ENCODE measurements at regions not wholly inside any gene's neighbourhood (a gene's known extent, or its start where the extent isn't known, plus 50 kb on each side); places are given as distances from the start of the nearest gene placed in this dataset.

DNA sequence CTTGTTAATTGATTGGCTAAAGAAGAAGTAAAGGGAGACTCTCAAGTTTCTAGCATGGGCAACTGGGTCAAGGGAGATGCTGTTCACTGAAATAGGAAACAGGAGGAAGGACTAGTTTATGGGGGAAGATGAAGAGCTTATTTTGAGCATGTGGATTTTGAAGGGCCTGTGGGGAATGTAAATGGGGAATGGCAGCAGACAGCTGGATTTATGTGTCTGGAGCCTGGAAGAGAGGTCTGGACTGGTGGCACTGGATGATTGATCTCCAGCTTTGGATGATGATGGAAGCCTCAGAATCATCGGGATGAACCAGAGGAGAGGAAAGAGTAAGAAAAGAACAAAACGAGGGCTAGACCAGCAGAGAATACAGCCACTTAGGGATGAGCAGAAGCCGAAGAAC lies 54.9 kb upstream of the ENAH start:
- no peak overlapping the region for H3K4me3 ChIP-seq (ENCODE audit: low read length)
- H3K9me3 ChIP-seq (ENCODE audit: control insufficient read depth, low read depth, low read length), result no peaks in the 10 kb centered on the region

DNA sequence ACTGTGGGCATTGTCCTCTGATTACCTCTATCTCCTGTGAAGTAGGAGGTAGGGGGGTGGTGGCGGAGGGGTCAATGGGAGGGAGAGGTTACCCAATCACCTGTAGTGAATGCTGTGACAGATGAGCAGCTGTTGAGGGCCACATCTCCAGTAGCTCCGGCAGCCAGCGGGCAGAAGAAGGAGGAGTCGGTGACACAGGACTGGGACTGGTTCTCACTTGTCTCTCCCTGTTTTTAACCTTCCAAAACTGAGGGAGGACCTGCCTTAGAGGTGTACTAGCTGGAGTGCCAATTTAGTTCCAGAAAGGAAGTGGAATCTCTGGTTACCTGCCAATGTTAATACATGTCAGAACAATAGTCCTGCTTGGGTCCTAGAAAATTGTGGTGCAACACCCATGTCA lies 56.2 kb upstream of the ENAH start:
- no peak for DNase-seq
- Histone ChIP-seq H3K9me3 (ENCODE audit: control insufficient read depth, low read depth, low read length) (no peaks in the 10 kb centered on the region), H3K36me3 (ENCODE audit: control insufficient read depth, insufficient read depth, low read length) (no peaks in the 10 kb centered on the region), H3K27ac (ENCODE audit: low read length) (no peak overlapping the region), H3K27me3 (ENCODE audit: control insufficient read depth, insufficient read depth, low read length) (no peaks in the 10 kb centered on the region), H3K4me3 (ENCODE audit: low read length) (no peak overlapping the region), H3K4me1 (ENCODE audit: control insufficient read depth, insufficient read depth, low read length) (peaks cover 3% of the 10 kb centered on the region)
- no CpG with 5 or more reads among the region's 4 CpGs for WGBS (ENCODE audit: insufficient coverage, low lambda C conversion rate)

More for the DNA sequence above, 54.9 kb upstream of the ENAH start:
- H3K36me3 ChIP-seq (ENCODE audit: control insufficient read depth, insufficient read depth, low read length), result no peaks in the 10 kb centered on the region
- no peak overlapping the region for H3K27ac ChIP-seq (ENCODE audit: low read length)
- no peak for DNase-seq
- WGBS (ENCODE audit: insufficient coverage, low lambda C conversion rate), result 83% methylated on average over 1 of the region's 3 CpGs
- H3K4me1 ChIP-seq (ENCODE audit: control insufficient read depth, insufficient read depth, low read length), result peaks cover 3% of the 10 kb centered on the region
- no peaks in the 10 kb centered on the region for H3K27me3 ChIP-seq (ENCODE audit: control insufficient read depth, insufficient read depth, low read length)

DNA sequence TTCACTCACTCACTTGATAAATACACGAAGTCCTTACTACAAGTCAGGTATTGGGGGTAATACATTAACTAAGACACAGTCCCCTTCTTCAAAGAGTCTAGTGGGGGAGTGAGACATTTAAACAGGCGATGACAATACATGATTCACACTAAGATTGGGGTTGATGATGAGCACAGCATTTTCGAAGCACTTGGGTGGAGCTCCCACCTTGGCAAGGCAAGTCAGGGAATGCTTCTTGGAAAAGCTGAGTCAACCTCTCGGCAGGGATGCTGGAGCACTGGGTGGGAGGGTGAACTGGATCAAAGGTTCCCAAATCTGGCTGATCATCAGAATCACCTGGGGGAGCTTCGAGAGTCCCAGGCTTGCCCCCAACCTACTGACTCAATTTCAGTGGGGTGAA lies 57.9 kb upstream of the ENAH start:
- no peaks in the 10 kb centered on the region for H3K9me3 ChIP-seq (ENCODE audit: control insufficient read depth, low read depth, low read length)
- peaks cover 3% of the 10 kb centered on the region for H3K4me1 ChIP-seq (ENCODE audit: control insufficient read depth, insufficient read depth, low read length)
- no peak overlapping the region for H3K4me3 ChIP-seq (ENCODE audit: low read length)
- H3K27me3 ChIP-seq (ENCODE audit: control insufficient read depth, insufficient read depth, low read length), result no peaks in the 10 kb centered on the region
- no peak overlapping the region for H3K27ac ChIP-seq (ENCODE audit: low read length)
- DNase-seq, result peak in 1 of 2 donors; percentile 23
- H3K36me3 ChIP-seq (ENCODE audit: control insufficient read depth, insufficient read depth, low read length), result no peaks in the 10 kb centered on the region
- WGBS (ENCODE audit: insufficient coverage, low lambda C conversion rate), result no CpG with 5 or more reads among the region's 5 CpGs

DNA sequence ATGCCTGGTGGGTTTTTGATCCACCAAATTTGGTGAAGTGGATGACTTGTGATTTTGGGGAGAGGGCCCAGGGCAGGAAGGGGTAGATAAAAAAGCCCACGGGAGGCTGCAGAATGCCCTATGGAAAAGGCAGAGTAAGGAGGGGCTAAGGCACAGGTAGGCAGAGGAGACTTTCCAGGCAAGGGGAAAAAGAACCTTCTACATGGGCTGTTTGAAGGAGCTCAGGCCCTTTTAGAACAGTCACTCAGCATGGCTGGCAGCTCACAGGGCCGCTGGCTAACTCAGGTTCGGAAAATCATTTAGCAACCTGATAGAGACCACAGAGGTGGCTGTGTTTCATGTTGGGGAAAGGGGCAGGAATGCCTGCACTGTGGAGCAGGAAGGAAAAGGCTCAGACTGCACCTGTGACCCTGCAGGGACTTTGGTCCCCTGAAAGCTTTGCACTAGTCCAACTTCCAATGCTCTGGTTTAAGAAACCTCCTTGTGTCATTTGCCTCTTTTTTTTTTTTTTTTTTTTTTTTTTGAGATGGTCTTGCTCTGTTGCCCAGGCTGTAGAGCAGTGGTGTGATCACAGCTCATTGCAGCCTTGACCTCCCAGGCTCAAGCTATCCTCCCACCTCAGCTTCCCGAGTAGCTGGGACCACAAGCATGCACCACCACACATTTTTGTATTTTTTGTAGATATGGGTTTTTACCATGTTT lies 58.5 kb upstream of the ENAH start:
- Histone ChIP-seq H3K9me3 (ENCODE audit: control insufficient read depth, low read depth, low read length) (no peaks in the 10 kb centered on the region), H3K27me3 (ENCODE audit: control insufficient read depth, insufficient read depth, low read length) (no peaks in the 10 kb centered on the region), H3K4me1 (ENCODE audit: control insufficient read depth, insufficient read depth, low read length) (peaks cover 3% of the 10 kb centered on the region), H3K27ac (ENCODE audit: low read length) (no peak overlapping the region), H3K4me3 (ENCODE audit: low read length) (no peak overlapping the region), H3K36me3 (ENCODE audit: control insufficient read depth, insufficient read depth, low read length) (no peaks in the 10 kb centered on the region)
- WGBS (ENCODE audit: insufficient coverage, low lambda C conversion rate), result no CpG with 5 or more reads among the region's 4 CpGs
- DNase-seq, result peak; percentile 55 to 77

DNA sequence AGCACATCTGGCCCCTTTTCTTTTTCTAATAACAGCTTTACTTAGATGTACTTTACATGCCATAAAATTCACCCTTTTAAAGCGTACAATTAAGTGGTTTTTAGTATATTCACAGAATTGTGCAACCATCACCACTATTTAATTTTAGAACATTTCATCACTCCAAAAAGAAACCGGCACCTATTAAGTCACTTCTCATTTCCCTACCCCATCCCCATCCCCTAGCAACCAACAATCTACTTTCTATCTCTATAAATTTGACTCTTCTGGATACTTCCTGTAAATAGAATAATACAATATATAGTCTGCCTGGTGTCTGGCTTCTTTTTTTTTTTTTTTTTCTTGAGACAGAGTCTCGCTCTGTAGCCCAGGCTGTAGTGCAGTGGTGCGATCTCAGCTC lies 59.5 kb upstream of the ENAH start:
- H3K4me1 ChIP-seq (ENCODE audit: control insufficient read depth, insufficient read depth, low read length), result peaks cover 3% of the 10 kb centered on the region
- no peaks in the 10 kb centered on the region for H3K27me3 ChIP-seq (ENCODE audit: control insufficient read depth, insufficient read depth, low read length)
- H3K9me3 ChIP-seq (ENCODE audit: control insufficient read depth, low read depth, low read length), result no peaks in the 10 kb centered on the region
- 88% methylated on average over 1 of the region's 4 CpGs for WGBS (ENCODE audit: insufficient coverage, low lambda C conversion rate)
- H3K4me3 ChIP-seq (ENCODE audit: low read length), result no peak overlapping the region
- no peak for DNase-seq
- H3K36me3 ChIP-seq (ENCODE audit: control insufficient read depth, insufficient read depth, low read length), result no peaks in the 10 kb centered on the region
- H3K27ac ChIP-seq (ENCODE audit: low read length), result no peak overlapping the region

DNA sequence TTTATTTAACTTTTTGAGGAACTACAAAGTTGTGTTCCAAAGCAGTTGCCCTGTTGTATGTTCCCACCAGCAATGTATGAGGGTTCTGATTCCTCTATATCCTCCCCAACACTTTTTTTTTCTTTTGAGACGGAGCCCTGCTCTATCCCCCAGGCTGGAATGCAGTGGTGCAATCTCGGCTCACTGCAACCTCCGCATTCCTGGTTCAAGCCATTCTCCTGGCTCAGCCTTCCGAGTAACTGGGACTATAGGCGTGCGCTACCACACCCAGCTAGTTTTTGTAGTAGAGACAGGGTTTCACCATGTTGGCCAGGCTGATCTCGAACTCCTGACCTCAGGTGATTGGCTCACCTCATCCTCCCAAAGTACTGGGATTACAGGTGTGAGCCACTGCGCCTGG lies 60.4 kb upstream of the ENAH start:
- H3K4me1 ChIP-seq (ENCODE audit: control insufficient read depth, insufficient read depth, low read length), result peaks cover 3% of the 10 kb centered on the region
- no peaks in the 10 kb centered on the region for H3K9me3 ChIP-seq (ENCODE audit: control insufficient read depth, low read depth, low read length)
- no peak for DNase-seq
- H3K4me3 ChIP-seq (ENCODE audit: low read length), result no peak overlapping the region
- no peak overlapping the region for H3K27ac ChIP-seq (ENCODE audit: low read length)
- H3K36me3 ChIP-seq (ENCODE audit: control insufficient read depth, insufficient read depth, low read length), result no peaks in the 10 kb centered on the region
- 71% methylated on average over 1 of the region's 8 CpGs for WGBS (ENCODE audit: insufficient coverage, low lambda C conversion rate)
- H3K27me3 ChIP-seq (ENCODE audit: control insufficient read depth, insufficient read depth, low read length), result no peaks in the 10 kb centered on the region

DNA sequence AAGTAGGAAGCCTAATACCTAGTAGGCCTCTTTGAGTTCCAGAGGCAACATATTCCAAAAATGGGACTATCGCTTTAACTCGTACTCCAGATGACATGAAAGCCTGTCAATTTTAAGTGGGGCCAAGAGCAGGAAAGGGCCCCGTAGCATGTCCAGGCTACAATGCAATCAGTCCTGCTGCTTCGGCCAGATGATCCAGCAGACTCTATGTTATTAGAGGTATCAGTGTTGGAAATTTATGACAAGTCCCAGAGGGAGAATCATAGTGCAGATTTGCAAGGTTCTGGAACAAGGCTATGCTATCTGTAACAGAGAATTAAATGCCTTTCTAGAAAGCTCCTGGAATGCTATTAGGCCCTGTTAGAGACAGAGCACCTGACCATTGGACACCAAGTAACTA lies 56.7 kb upstream of the SRP9 start:
- Histone ChIP-seq H3K4me3 (ENCODE audit: low read length) (no peak overlapping the region), H3K4me1 (ENCODE audit: control insufficient read depth, insufficient read depth, low read length) (no peaks in the 10 kb centered on the region), H3K9me3 (ENCODE audit: control insufficient read depth, low read depth, low read length) (no peaks in the 10 kb centered on the region), H3K36me3 (ENCODE audit: control insufficient read depth, insufficient read depth, low read length) (no peaks in the 10 kb centered on the region), H3K27me3 (ENCODE audit: control insufficient read depth, insufficient read depth, low read length) (no peaks in the 10 kb centered on the region), H3K27ac (ENCODE audit: low read length) (no peak overlapping the region)
- WGBS (ENCODE audit: insufficient coverage, low lambda C conversion rate), result no CpG with 5 or more reads among the region's 4 CpGs
- no peak for DNase-seq

DNA sequence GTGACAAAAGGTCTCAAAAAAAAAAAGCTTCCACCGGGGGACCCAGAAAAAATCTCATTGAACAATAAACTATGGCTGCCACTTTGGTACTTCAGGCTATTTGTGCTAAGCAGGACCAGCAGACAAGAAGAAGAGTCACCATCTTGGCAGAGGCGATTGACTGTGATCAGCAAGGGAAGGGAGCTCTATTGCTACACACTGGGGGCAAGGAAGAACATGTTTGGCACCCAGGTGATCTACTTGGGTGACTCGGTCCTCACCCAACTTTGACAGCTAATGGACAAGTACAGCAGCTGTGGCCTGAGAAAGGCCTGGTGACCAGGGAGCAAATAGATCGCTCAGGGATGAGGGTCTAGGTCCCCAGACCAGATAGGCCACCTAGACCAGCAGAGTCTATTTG lies 53.4 kb upstream of the SRP9 start:
- no peak for DNase-seq
- Histone ChIP-seq H3K27me3 (ENCODE audit: control insufficient read depth, insufficient read depth, low read length) (no peaks in the 10 kb centered on the region), H3K4me3 (ENCODE audit: low read length) (no peak overlapping the region), H3K36me3 (ENCODE audit: control insufficient read depth, insufficient read depth, low read length) (no peaks in the 10 kb centered on the region), H3K9me3 (ENCODE audit: control insufficient read depth, low read depth, low read length) (no peaks in the 10 kb centered on the region), H3K27ac (ENCODE audit: low read length) (no peak overlapping the region), H3K4me1 (ENCODE audit: control insufficient read depth, insufficient read depth, low read length) (no peaks in the 10 kb centered on the region)
- WGBS (ENCODE audit: insufficient coverage, low lambda C conversion rate), result no CpG with 5 or more reads among the region's 4 CpGs

Data from large intestine (tissue), 3 donors.